GM23338 (cell line): ENCODE measurements at regions not wholly inside any gene's neighbourhood (a gene's known extent, or its start where the extent isn't known, plus 50 kb on each side); places are given as distances from the start of the nearest gene placed in this dataset.
"Not testable (repeated sequence)": the region's sequence is repeated elsewhere in the genome, so short reads cannot be mapped to it uniquely, and the experiment has no call there.

Experiments
- CREB1 ChIP-seq: fragments of 250-450 bp; sonication (Bioruptor Pico); IDR thresholded peaks from 2 replicates; pipeline ENCODE4 v1.5.0; 2020; ENCODE audit warnings: low read depth, mild to moderate bottlenecking, moderate library complexity
- EZH2 ChIP-seq: fragments of 200-600 bp; sonication (generic); IDR thresholded peaks from one replicate; pipeline ENCODE4 v1.8.0; 2017; ENCODE audit warnings: antibody characterized with exemption, mild to moderate bottlenecking, low read depth; ENCODE audit not compliant: unreplicated experiment
- EZH2phosphoT487 ChIP-seq: fragments of 200-600 bp; sonication (generic); IDR thresholded peaks from one replicate; pipeline ENCODE4 v1.8.1; 2018; ENCODE audit warnings: antibody characterized with exemption; ENCODE audit not compliant: unreplicated experiment
- JUNB ChIP-seq: IDR thresholded peaks from one replicate; pipeline ENCODE4 v1.6.1; 2016; ENCODE audit warnings: antibody characterized with exemption; ENCODE audit not compliant: unreplicated experiment
- NANOG ChIP-seq: IDR thresholded peaks from 2 replicates; pipeline ENCODE4 v1.6.1; 2016; ENCODE audit warnings: antibody characterized with exemption, borderline replicate concordance
- POLR2AphosphoS5 ChIP-seq: IDR thresholded peaks from 2 replicates; pipeline ENCODE4 v1.6.1; 2016; ENCODE audit warnings: antibody characterized with exemption, low read depth
- STAT1 ChIP-seq: IDR thresholded peaks from one replicate; pipeline ENCODE4 v1.6.1; 2016; ENCODE audit warnings: antibody characterized with exemption; ENCODE audit not compliant: unreplicated experiment
- ZNF114 ChIP-seq: fragments of 250-450 bp; sonication (Bioruptor Pico); IDR thresholded peaks from 2 replicates; pipeline ENCODE4 v1.5.0; 2020; ENCODE audit warnings: mild to moderate bottlenecking, moderate library complexity
- ZNF331 ChIP-seq: fragments of 250-450 bp; sonication (Bioruptor Pico); IDR thresholded peaks from 2 replicates; pipeline ENCODE4 v1.5.0; 2020; ENCODE audit warnings: low read depth, mild to moderate bottlenecking, moderate library complexity
- TF ChIP-seq, protein P1 (sequence below), 2 experiments: fragments of 200-600 bp in 1 of 2; sonication (generic) in 1 of 2; conservative IDR thresholded peaks; 2 replicates each; pipeline versions ENCODE4 v1.5.1 to v1.6.1; 2016 to 2017; ENCODE audit warnings: antibody characterized with exemption in 2 of 2, low read depth in 2 of 2, mild to moderate bottlenecking in 2 of 2, moderate library complexity in 1 of 2
- TF ChIP-seq, protein P2 (sequence below): IDR thresholded peaks from one replicate; pipeline ENCODE4 v1.6.1; 2018; ENCODE audit warnings: antibody characterized with exemption; ENCODE audit not compliant: unreplicated experiment
- TF ChIP-seq, protein P3 (sequence below): IDR thresholded peaks from 2 replicates; pipeline ENCODE4 v1.6.1; 2016; ENCODE audit warnings: antibody characterized with exemption

DNA sequence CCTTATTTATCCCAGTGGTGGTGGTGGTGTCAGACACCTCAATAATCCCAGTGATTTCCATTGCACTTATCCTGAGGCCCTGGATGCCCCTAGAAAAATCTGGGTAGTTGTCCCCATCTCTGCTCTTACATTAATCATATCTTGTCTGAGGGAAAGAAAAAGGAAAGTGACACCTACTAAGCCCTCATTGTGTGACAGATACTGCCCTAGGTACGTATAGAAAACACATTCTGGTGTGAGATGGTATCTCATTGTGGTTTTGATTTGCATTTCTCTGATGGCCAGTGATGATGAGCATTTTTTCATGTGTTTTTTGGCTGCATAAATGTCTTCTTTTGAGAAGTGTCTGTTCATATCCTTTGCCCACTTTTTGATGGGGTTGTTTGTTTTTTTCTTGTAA lies 162.6 kb upstream of the JADE1 start:
- TF ChIP-seq, protein P1, sequence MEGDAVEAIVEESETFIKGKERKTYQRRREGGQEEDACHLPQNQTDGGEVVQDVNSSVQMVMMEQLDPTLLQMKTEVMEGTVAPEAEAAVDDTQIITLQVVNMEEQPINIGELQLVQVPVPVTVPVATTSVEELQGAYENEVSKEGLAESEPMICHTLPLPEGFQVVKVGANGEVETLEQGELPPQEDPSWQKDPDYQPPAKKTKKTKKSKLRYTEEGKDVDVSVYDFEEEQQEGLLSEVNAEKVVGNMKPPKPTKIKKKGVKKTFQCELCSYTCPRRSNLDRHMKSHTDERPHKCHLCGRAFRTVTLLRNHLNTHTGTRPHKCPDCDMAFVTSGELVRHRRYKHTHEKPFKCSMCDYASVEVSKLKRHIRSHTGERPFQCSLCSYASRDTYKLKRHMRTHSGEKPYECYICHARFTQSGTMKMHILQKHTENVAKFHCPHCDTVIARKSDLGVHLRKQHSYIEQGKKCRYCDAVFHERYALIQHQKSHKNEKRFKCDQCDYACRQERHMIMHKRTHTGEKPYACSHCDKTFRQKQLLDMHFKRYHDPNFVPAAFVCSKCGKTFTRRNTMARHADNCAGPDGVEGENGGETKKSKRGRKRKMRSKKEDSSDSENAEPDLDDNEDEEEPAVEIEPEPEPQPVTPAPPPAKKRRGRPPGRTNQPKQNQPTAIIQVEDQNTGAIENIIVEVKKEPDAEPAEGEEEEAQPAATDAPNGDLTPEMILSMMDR (conservative IDR thresholded peaks at IDR 0.05; ENCODE audit: low read depth in 2 of 2): not testable (repeated sequence)
- TF ChIP-seq, protein P2, sequence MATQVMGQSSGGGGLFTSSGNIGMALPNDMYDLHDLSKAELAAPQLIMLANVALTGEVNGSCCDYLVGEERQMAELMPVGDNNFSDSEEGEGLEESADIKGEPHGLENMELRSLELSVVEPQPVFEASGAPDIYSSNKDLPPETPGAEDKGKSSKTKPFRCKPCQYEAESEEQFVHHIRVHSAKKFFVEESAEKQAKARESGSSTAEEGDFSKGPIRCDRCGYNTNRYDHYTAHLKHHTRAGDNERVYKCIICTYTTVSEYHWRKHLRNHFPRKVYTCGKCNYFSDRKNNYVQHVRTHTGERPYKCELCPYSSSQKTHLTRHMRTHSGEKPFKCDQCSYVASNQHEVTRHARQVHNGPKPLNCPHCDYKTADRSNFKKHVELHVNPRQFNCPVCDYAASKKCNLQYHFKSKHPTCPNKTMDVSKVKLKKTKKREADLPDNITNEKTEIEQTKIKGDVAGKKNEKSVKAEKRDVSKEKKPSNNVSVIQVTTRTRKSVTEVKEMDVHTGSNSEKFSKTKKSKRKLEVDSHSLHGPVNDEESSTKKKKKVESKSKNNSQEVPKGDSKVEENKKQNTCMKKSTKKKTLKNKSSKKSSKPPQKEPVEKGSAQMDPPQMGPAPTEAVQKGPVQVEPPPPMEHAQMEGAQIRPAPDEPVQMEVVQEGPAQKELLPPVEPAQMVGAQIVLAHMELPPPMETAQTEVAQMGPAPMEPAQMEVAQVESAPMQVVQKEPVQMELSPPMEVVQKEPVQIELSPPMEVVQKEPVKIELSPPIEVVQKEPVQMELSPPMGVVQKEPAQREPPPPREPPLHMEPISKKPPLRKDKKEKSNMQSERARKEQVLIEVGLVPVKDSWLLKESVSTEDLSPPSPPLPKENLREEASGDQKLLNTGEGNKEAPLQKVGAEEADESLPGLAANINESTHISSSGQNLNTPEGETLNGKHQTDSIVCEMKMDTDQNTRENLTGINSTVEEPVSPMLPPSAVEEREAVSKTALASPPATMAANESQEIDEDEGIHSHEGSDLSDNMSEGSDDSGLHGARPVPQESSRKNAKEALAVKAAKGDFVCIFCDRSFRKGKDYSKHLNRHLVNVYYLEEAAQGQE: not testable (repeated sequence)
- TF ChIP-seq POLR2AphosphoS5; ZNF331 (CRISPR knock-in tag); EZH2; EZH2phosphoT487; CREB1 (CRISPR knock-in tag); JUNB; ZNF114 (CRISPR knock-in tag); STAT1; NANOG: not testable (repeated sequence)
- TF ChIP-seq, protein P3, sequence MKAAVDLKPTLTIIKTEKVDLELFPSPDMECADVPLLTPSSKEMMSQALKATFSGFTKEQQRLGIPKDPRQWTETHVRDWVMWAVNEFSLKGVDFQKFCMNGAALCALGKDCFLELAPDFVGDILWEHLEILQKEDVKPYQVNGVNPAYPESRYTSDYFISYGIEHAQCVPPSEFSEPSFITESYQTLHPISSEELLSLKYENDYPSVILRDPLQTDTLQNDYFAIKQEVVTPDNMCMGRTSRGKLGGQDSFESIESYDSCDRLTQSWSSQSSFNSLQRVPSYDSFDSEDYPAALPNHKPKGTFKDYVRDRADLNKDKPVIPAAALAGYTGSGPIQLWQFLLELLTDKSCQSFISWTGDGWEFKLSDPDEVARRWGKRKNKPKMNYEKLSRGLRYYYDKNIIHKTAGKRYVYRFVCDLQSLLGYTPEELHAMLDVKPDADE: not testable (repeated sequence)
